Subcutaneous abdominal adipose tissue (tissue), 5 donors: ENCODE measurements at regions not wholly inside any gene's neighbourhood (a gene's known extent, or its start where the extent isn't known, plus 50 kb on each side); places are given as distances from the start of the nearest gene placed in this dataset.

ENCODE experiments used
- H3K27ac ChIP-seq: one replicate; pipeline ENCODE4 v1.7.0; 2013; ENCODE audit warnings: low read depth, mild to moderate bottlenecking, inconsistent platforms, low read length, moderate library complexity
- H3K27me3 ChIP-seq, 5 donors: one replicate each; pipeline ENCODE4 v1.7.0; 2013; ENCODE audit warnings: low read length in 5 of 5, inconsistent platforms in 1 of 5; ENCODE audit not compliant: control insufficient read depth in 5 of 5, insufficient read depth in 4 of 5
- H3K36me3 ChIP-seq, 5 donors: one replicate each; pipeline ENCODE4 v1.7.0; 2013; ENCODE audit warnings: low read length in 5 of 5; ENCODE audit not compliant: control insufficient read depth in 5 of 5, insufficient read depth in 5 of 5
- H3K4me1 ChIP-seq, 5 donors: one replicate each; pipeline ENCODE4 v1.7.0; 2013; ENCODE audit warnings: low read length in 5 of 5, mild to moderate bottlenecking in 3 of 5, moderate library complexity in 1 of 5; ENCODE audit not compliant: control insufficient read depth in 5 of 5, insufficient read depth in 5 of 5
- H3K4me3 ChIP-seq, 5 donors: one replicate each; pipeline ENCODE4 v1.7.0; 2013; ENCODE audit warnings: low read length in 5 of 5, low read depth in 1 of 5
- H3K9ac ChIP-seq, 5 donors: one replicate each; pipeline ENCODE4 v1.7.0; 2013; ENCODE audit warnings: low read length in 5 of 5, mild to moderate bottlenecking in 4 of 5, moderate library complexity in 3 of 5
- H3K9me3 ChIP-seq, 5 donors: one replicate each; pipeline ENCODE4 v1.7.0; 2013; ENCODE audit warnings: low read length in 5 of 5; ENCODE audit not compliant: control insufficient read depth in 5 of 5
- donor health status: healthy.
- donor health status: healthy.
- donor health status: healthy.
- donor health status: healthy.
- donor health status: healthy.

DNA sequence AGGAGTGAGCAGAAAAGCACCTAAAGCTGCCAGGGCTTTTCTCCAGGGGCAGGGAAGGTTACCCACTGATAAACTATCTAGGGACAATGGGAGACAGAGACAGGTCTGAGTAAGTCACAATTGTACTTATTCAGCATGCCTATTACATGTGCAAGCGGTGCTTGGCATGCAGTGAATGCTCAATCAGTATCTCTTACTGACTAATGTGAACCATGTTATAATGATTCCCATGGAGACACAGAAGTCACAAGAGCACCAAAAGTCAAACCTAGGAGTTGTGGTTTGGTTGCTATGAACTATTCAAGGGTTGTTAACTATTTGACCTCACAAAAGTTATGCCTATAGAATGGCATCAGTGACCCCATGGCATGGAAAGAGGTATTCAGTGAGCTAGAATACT, 50.0 kb upstream of the RASGRP1 start:
- Histone ChIP-seq H3K4me1 (no peaks in the 10 kb centered on the region), H3K27ac (no peak overlapping the region), H3K36me3 (no peaks in the 10 kb centered on the region), H3K4me3 (no peak overlapping the region), H3K27me3 (peaks cover 0 to 3% (median 0%) of the 10 kb centered on the region in 5 donors), H3K9me3 (no peaks in the 10 kb centered on the region), H3K9ac (no peak overlapping the region)

DNA sequence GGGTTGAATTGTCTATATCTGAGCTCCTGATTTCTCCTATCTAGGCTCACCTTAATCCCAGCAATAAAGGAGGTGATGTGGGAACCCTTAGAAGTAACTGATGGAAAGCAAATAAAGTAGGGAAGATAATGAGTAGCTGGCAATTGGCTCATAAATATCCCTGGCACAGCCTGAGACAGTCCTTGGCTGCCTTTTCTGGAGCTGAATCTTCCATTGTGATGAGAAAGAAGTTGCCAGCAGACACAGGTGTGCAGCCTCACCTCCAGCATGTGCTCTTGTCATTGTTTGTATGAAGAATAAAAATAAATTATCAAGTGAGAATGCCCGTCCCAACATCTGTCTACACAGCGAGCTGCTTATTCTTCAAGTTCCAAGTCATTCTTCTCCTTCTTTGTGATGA, 53.2 kb upstream of the RASGRP1 start:
- H3K27ac ChIP-seq: no peak overlapping the region
- H3K4me3 ChIP-seq: no peak overlapping the region
- H3K9me3 ChIP-seq: no peaks in the 10 kb centered on the region
- peaks cover 0 to 3% (median 0%) of the 10 kb centered on the region in 5 donors for H3K4me1 ChIP-seq
- H3K36me3 ChIP-seq: no peaks in the 10 kb centered on the region
- H3K27me3 ChIP-seq: peaks cover 0 to 3% (median 0%) of the 10 kb centered on the region in 5 donors
- no peak overlapping the region for H3K9ac ChIP-seq

DNA sequence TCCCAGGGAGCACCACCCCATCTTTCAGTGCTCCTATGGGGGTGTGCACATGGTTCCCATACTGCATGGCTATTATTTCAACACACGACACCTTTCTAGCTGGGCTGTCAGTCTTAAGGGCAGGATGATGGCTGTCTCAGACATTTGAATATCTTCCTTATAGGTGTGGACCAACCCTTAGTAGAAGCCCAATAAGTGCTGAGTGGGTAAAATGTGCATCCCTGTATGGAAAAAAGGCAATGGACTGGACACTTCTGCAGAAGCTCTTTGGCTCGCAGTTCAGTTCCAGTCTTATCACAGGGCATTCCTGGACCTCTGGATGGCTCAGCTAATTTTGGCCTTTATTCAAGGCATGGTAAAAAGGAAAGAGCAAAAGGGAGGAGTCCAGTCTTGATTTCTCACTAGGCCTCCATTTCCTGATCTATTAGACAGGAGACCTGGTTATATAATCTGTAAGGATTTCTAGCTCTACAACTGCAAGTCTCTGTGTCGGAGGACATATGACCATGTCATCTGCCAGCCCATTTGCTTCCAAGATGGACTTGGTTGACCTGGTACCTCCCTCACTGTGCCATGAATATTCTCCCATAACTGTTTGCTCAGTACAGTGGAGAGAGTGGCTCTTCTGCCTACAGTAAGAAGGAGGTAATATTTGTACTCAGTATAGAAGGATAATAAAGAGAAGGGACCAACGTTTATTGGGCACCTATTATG, 53.8 kb upstream of the RASGRP1 start:
- peaks cover 0 to 3% (median 0%) of the 10 kb centered on the region in 5 donors for H3K4me1 ChIP-seq
- H3K9ac ChIP-seq: no peak overlapping the region
- H3K27ac ChIP-seq: no peak overlapping the region
- H3K9me3 ChIP-seq: no peaks in the 10 kb centered on the region
- H3K4me3 ChIP-seq: no peak overlapping the region
- H3K36me3 ChIP-seq: no peaks in the 10 kb centered on the region
- H3K27me3 ChIP-seq: peaks cover 0 to 3% (median 0%) of the 10 kb centered on the region in 5 donors

DNA sequence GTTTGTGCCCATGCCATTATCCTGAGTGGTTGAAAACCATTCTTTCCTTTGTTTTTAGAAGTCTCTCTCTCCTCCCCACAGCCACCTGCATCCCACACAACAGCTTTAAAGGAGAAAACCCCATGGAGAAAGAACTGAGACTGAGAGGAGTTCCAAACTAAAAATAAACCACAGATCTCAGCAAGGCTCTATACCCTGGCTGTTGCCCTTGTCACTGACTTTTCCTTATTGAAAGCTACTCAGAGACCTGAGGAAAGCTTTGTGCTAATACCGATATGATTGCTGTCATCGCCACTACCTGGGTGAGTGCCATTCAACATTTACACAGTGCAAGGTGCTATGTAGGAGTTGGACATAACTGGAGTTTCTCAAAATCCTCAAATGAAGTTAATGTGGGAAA, 55.5 kb upstream of the RASGRP1 start:
- peaks cover 0 to 4% (median 3%) of the 10 kb centered on the region in 5 donors for H3K4me1 ChIP-seq
- no peaks in the 10 kb centered on the region for H3K9me3 ChIP-seq
- H3K9ac ChIP-seq: no peak overlapping the region
- no peak overlapping the region for H3K4me3 ChIP-seq
- H3K27ac ChIP-seq: no peak overlapping the region
- peaks cover 0 to 3% (median 0%) of the 10 kb centered on the region in 5 donors for H3K27me3 ChIP-seq
- H3K36me3 ChIP-seq: no peaks in the 10 kb centered on the region

DNA sequence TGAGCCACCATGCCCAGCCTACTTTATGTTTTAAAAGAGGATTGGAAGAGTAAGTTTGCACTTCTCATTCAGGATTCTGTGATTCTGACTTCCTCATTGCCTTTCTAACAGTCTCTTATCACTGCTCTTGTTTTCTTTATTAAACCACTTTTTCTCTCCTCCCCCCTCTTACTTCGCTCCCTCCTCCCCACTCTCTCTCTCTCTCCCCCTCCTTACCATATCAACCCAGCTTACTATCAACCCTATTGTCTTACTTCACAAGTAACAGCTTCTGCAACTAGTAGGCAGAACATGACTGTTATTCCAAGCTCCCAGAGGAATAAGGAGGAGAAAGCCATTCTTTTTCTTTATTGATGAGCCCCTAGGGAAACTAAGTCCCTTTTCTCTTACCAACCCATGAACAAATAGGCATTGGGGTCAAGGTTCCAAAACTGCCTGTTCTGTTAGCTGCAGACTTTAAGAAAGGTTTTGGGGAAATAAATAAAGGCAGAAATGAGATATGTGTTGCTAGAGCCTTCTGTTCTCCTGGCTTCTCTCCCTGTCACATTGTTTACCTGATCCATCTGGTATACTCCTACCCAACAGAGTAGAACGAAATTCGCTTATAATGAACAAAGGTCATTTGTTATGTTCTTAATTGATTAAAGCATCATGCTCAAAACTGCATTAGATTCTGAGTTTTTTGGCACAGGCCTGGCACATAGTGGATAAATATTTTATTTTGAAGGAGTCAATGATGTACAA, 56.4 kb upstream of the RASGRP1 start:
- Histone ChIP-seq H3K4me3 (no peak overlapping the region), H3K9ac (no peak overlapping the region), H3K4me1 (peaks cover 0 to 4% (median 3%) of the 10 kb centered on the region in 5 donors), H3K36me3 (no peaks in the 10 kb centered on the region), H3K27me3 (peaks cover 0 to 3% (median 0%) of the 10 kb centered on the region in 5 donors), H3K27ac (no peak overlapping the region), H3K9me3 (no peaks in the 10 kb centered on the region)

DNA sequence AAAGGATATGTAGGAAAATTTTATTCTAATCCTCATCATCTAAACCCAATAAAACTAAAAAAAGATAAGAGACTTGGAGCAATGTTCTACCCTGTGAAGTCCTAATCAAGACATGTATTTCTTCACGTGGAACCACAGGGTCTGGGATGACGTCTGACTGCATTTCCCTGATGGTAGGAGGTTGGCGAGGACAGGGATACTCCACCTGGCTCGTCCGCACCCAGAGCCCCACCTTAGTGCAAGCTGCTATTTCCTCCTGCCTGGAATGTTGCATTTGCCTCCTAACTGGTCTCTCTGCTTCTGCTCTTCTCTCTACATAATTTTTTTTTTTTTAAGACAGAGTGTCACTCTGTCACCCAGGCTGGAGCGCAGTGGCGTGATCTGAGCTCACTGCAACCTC, 57.7 kb upstream of the RASGRP1 start:
- Histone ChIP-seq H3K36me3 (no peaks in the 10 kb centered on the region), H3K27me3 (peaks cover 0 to 1% (median 0%) of the 10 kb centered on the region in 5 donors), H3K4me3 (no peak overlapping the region), H3K9ac (no peak overlapping the region), H3K27ac (no peak overlapping the region), H3K9me3 (no peaks in the 10 kb centered on the region), H3K4me1 (peaks cover 0 to 4% (median 3%) of the 10 kb centered on the region in 5 donors)

DNA sequence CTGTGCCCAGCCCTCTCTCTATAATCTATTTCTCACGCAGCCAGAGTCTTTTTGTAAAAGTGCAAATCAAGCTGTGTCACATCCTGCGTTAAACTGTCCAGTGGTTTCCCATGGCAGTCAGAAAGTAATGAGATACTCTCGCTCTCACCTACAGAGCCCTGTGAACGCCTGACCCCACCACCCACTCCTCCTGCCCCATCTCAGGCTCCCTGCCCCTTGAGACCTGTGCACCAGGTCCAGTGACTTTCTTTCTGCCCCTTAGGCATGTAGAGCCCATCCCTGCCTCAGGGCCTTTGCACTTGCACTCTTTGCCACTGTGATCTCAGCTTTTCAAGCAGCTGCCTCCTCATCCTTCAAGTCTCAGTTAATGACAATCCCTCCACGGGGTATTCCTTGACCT, 58.3 kb upstream of the RASGRP1 start:
- Histone ChIP-seq H3K9me3 (no peaks in the 10 kb centered on the region), H3K4me1 (peaks cover 0 to 4% (median 3%) of the 10 kb centered on the region in 5 donors), H3K27me3 (peaks cover 0 to 4% (median 0%) of the 10 kb centered on the region in 5 donors), H3K4me3 (no peak overlapping the region), H3K27ac (no peak overlapping the region), H3K9ac (no peak overlapping the region), H3K36me3 (no peaks in the 10 kb centered on the region)

DNA sequence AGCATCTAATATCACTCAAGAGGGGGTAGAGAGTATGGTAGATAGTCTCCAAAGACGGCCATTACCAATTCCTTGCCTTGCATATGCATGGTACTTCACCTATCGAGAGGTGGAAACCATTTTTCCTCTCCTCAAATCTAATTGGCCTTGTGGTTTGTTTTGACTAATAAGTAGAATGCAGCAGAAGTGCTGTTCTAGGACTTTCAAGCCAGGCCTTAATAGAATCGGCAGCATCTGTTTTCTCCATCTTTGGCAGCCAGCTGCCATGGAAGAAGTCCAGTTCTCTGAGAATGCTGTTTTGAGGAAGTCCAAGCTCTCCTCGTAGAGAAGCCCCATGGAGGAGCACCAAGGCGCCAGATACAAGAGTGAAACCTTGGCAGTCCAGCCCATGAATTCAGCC, 59.1 kb upstream of the RASGRP1 start:
- Histone ChIP-seq H3K27ac (no peak overlapping the region), H3K4me1 (peaks cover 0 to 4% (median 3%) of the 10 kb centered on the region in 5 donors), H3K4me3 (no peak overlapping the region), H3K9ac (no peak overlapping the region), H3K36me3 (no peaks in the 10 kb centered on the region), H3K27me3 (peaks cover 0 to 4% (median 0%) of the 10 kb centered on the region in 5 donors), H3K9me3 (no peaks in the 10 kb centered on the region)

DNA sequence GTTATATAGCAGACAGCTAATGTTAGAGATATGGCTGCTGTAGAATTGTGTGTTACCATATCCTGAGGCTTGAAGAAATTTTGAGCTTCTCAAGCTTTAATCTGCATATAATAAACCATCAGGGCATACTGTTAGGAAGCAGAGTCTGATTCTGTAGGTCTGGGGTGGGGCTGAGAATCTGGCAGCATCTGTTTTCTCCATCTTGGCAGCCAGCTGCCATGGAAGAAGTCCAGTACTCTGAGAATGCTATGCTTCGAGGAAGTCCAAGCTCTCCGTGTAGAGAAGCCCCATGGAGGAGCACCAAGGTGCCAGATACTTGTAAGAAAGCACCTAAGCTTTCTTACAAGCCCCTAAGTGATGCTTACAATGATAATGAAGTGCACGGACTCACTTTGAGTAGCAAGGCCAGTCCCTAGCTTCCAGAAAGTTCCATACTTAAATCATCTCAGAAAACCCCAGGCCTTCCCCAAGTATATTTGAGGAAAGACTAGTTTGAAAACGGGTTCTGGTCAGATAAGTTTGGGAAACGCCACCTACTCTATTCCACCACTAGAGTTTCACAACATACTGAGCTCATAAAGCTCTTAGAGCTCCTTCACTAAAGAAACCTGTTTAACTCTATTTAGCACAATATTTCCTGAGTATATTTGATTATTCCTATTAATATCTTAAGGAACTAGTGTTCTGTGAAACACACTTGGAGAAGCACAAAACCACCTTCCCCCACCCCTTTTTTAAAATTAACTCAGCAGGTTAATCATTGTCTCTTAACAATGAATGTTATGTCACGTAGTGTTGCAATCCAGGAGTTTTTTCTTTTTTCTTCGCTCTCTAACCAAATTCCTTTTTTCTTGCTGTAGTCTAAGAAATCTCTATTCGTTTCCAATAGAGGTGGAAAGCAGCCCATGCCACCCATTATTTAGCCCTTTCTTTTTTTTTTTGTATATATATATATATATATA, 59.9 kb upstream of the RASGRP1 start:
- H3K27ac ChIP-seq: no peak overlapping the region

More for the DNA sequence above, 59.9 kb upstream of the RASGRP1 start:
- Histone ChIP-seq H3K9me3 (no peaks in the 10 kb centered on the region), H3K27me3 (peaks cover 0 to 4% (median 0%) of the 10 kb centered on the region in 5 donors), H3K4me3 (no peak overlapping the region), H3K36me3 (no peaks in the 10 kb centered on the region), H3K4me1 (peaks cover 0 to 4% (median 3%) of the 10 kb centered on the region in 5 donors), H3K9ac (no peak overlapping the region)
